HEK293 (cell line): ENCODE measurements at regions not wholly inside any gene's neighbourhood (a gene's known extent, or its start where the extent isn't known, plus 50 kb on each side); places are given as distances from the start of the nearest gene placed in this dataset.

Source experiments
- CTCF ChIA-PET: fragments of 350-600 bp; formaldehyde crosslinking; extraction: SDS; loops from one replicate; lab custom pipeline; 2021; ENCODE audit warnings: antibody characterized with exemption; lab: Yijun Ruan, JAX
- POLR2A ChIA-PET: fragments of 300-600 bp; formaldehyde crosslinking; extraction: SDS; loops from one replicate; lab custom pipeline; 2020; ENCODE audit warnings: antibody characterized with exemption, inconsistent platforms; lab: Yijun Ruan, JAX
- H3K27ac ChIP-seq: fragments of 200-500 bp; sonication (Bioruptor generic); 2 replicates; pipeline ENCODE4 v1.5.1; 2014; ENCODE audit warnings: low read depth, low read length, control low read depth, inconsistent platforms; ENCODE audit errors: extremely low read depth
- H3K36me3 ChIP-seq, 2 experiments: fragments of 200-500 bp in 1 of 2; sonication (Bioruptor generic) in 1 of 2; 1 replicate in 1 of 2; 2 replicates in 1 of 2; pipeline ENCODE4 v1.5.1; 2014 to 2017; ENCODE audit warnings: inconsistent platforms in 2 of 2, low read length in 2 of 2; ENCODE audit not compliant: control insufficient read depth in 2 of 2, insufficient read depth in 1 of 2
- H3K4me1 ChIP-seq: fragments of 200-500 bp; sonication (Bioruptor generic); 2 replicates; pipeline ENCODE4 v1.5.1; 2014; ENCODE audit warnings: mild to moderate bottlenecking, low read length, inconsistent platforms; ENCODE audit not compliant: control insufficient read depth, insufficient read depth
- H3K4me3 ChIP-seq: 2 replicates; pipeline ENCODE4 v1.5.1; 2011; ENCODE audit warnings: low read depth, mild to moderate bottlenecking, control low read depth, low read length, moderate library complexity
- H3K9me3 ChIP-seq: fragments of 200-500 bp; sonication (Bioruptor generic); 2 replicates; pipeline ENCODE4 v1.5.1; 2014; ENCODE audit warnings: low read depth, low read length, inconsistent platforms; ENCODE audit not compliant: control insufficient read depth, insufficient read depth
- BCL11B ChIP-seq: fragments of 450-650 bp; formaldehyde crosslinking; IDR thresholded peaks from 2 replicates; pipeline ENCODE4 v1.5.1; 2016; ENCODE audit warnings: low read depth, missing biosample characterization, missing genetic modification characterization
- EGR2 ChIP-seq: fragments of 450-650 bp; formaldehyde crosslinking; IDR thresholded peaks from 2 replicates; pipeline ENCODE4 v1.5.1; 2016; ENCODE audit warnings: low read depth, missing biosample characterization, missing genetic modification characterization
- IKZF3 ChIP-seq: fragments of 450-650 bp; IDR thresholded peaks from 2 replicates; pipeline ENCODE4 v1.5.0; 2018; ENCODE audit warnings: missing biosample characterization, mild to moderate bottlenecking, missing genetic modification characterization, moderate library complexity
- ZFP3 ChIP-seq: fragments of 450-650 bp; formaldehyde crosslinking; IDR thresholded peaks from 2 replicates; pipeline ENCODE4 v1.5.1; 2016; ENCODE audit warnings: low read depth, missing biosample characterization, missing genetic modification characterization
- ZNF16 ChIP-seq: fragments of 450-650 bp; formaldehyde crosslinking; IDR thresholded peaks from 2 replicates; pipeline ENCODE4 v1.5.1; 2016; ENCODE audit warnings: low read depth, missing biosample characterization, missing genetic modification characterization
- ZNF561 ChIP-seq: fragments of 450-650 bp; IDR thresholded peaks from 2 replicates; pipeline ENCODE4 v1.5.1; 2018; ENCODE audit warnings: missing biosample characterization, missing genetic modification characterization, borderline replicate concordance
- ZNF658 ChIP-seq: fragments of 450-650 bp; formaldehyde crosslinking; IDR thresholded peaks from 2 replicates; pipeline ENCODE4; 2016; ENCODE audit warnings: missing biosample characterization, missing genetic modification characterization
- ZNF660 ChIP-seq: fragments of 450-650 bp; IDR thresholded peaks from 2 replicates; pipeline ENCODE4 v1.5.1; 2018; ENCODE audit warnings: missing biosample characterization, mild to moderate bottlenecking, missing genetic modification characterization
- ZNF768 ChIP-seq: fragments of 450-650 bp; formaldehyde crosslinking; IDR thresholded peaks from 2 replicates; pipeline ENCODE4 v1.5.1; 2018; ENCODE audit warnings: missing biosample characterization, mild to moderate bottlenecking, missing genetic modification characterization
- ZSCAN16 ChIP-seq: fragments of 450-650 bp; formaldehyde crosslinking; IDR thresholded peaks from 2 replicates; pipeline ENCODE4 v1.5.1; 2016; ENCODE audit warnings: missing biosample characterization, missing genetic modification characterization
- TF ChIP-seq, protein P1 (sequence below): IDR thresholded peaks from 2 replicates; pipeline ENCODE4 v1.6.1; 2011; ENCODE audit warnings: mild to moderate bottlenecking, low read depth, low read length, borderline replicate concordance
- TF ChIP-seq, protein P2 (sequence below): fragments of 450-650 bp; formaldehyde crosslinking; IDR thresholded peaks from 2 replicates; pipeline ENCODE4 v1.5.1; 2016; ENCODE audit warnings: missing biosample characterization, missing genetic modification characterization
- TF ChIP-seq, protein P3 (sequence below): fragments of 450-650 bp; formaldehyde crosslinking; IDR thresholded peaks from 2 replicates; pipeline ENCODE4 v1.5.1; 2016; ENCODE audit warnings: missing biosample characterization, missing genetic modification characterization, borderline replicate concordance
- TF ChIP-seq, protein P4 (sequence below): fragments of 450-650 bp; formaldehyde crosslinking; IDR thresholded peaks from 2 replicates; pipeline ENCODE4 v1.5.1; 2016; ENCODE audit warnings: missing biosample characterization, missing genetic modification characterization, borderline replicate concordance

DNA sequence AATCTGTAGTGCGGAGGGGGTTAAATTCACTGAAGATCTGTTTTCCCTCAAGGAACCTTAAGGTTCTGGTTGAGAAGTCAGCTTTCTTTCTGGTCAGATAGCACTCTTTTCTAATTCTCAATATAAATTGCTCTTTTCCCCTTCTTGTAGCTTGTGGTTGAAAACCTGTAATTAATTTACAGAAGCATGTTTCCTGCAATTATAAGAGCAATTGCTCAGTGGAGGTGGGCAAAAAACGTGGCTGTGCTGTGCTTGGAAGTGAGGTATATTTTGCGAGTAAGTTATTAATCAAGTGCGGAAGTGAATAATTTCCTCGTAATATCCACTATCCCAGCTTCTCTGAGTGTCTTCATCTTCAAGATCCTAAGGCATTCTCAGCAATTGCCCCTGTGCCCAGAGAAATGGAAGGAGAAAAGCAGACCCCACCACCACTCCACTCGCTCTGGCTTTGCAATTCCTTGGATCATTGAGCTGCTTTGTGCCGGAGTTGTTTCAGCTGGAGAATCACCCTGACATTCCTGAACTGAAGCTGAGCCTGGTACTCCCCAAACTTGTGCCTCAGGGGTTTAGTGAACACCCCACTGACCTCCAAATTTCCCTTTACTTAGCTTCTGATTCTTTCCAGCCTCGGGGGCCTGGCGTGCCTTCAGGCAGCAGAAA is 140.6 kb downstream of the LRRC70 start:
- ChIA-PET POLR2A (no interaction called here), CTCF (interaction anchor here (0.6 to 1.5 kb wide), 3 partner anchors 7 to 366 kb away, joined by 3 to 5 read pairs (median 4); no protein-coding TSS in a partner anchor)
- Histone ChIP-seq H3K4me1 (no peaks in the 10 kb centered on the region; the same call in 1 of the 2 replicates), H3K9me3 (no peaks in the 10 kb centered on the region), H3K4me3 (no peak overlapping the region), H3K27ac (no peak overlapping the region), H3K36me3 (no peaks in the 10 kb centered on the region)
- TF ChIP-seq IKZF3 = no peak
- no peak for TF ChIP-seq BCL11B (tag by site-specific recombination)
- no peak for TF ChIP-seq ZNF16 (tag by site-specific recombination)
- no peak for TF ChIP-seq ZNF768 (tag by site-specific recombination)
- TF ChIP-seq, protein P1, sequence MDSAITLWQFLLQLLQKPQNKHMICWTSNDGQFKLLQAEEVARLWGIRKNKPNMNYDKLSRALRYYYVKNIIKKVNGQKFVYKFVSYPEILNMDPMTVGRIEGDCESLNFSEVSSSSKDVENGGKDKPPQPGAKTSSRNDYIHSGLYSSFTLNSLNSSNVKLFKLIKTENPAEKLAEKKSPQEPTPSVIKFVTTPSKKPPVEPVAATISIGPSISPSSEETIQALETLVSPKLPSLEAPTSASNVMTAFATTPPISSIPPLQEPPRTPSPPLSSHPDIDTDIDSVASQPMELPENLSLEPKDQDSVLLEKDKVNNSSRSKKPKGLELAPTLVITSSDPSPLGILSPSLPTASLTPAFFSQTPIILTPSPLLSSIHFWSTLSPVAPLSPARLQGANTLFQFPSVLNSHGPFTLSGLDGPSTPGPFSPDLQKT = no peak
- TF ChIP-seq, protein P2, sequence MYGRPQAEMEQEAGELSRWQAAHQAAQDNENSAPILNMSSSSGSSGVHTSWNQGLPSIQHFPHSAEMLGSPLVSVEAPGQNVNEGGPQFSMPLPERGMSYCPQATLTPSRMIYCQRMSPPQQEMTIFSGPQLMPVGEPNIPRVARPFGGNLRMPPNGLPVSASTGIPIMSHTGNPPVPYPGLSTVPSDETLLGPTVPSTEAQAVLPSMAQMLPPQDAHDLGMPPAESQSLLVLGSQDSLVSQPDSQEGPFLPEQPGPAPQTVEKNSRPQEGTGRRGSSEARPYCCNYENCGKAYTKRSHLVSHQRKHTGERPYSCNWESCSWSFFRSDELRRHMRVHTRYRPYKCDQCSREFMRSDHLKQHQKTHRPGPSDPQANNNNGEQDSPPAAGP (tag by site-specific recombination) = no peak
- no peak for TF ChIP-seq ZNF561
- TF ChIP-seq, protein P3, sequence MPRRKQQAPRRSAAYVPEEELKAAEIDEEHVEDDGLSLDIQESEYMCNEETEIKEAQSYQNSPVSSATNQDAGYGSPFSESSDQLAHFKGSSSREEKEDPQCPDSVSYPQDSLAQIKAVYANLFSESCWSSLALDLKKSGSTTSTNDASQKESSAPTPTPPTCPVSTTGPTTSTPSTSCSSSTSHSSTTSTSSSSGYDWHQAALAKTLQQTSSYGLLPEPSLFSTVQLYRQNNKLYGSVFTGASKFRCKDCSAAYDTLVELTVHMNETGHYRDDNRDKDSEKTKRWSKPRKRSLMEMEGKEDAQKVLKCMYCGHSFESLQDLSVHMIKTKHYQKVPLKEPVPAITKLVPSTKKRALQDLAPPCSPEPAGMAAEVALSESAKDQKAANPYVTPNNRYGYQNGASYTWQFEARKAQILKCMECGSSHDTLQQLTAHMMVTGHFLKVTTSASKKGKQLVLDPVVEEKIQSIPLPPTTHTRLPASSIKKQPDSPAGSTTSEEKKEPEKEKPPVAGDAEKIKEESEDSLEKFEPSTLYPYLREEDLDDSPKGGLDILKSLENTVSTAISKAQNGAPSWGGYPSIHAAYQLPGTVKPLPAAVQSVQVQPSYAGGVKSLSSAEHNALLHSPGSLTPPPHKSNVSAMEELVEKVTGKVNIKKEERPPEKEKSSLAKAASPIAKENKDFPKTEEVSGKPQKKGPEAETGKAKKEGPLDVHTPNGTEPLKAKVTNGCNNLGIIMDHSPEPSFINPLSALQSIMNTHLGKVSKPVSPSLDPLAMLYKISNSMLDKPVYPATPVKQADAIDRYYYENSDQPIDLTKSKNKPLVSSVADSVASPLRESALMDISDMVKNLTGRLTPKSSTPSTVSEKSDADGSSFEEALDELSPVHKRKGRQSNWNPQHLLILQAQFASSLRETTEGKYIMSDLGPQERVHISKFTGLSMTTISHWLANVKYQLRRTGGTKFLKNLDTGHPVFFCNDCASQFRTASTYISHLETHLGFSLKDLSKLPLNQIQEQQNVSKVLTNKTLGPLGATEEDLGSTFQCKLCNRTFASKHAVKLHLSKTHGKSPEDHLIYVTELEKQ (tag by site-specific recombination) = no peak
- TF ChIP-seq ZNF660 (tag by site-specific recombination) = no peak
- TF ChIP-seq, protein P4, sequence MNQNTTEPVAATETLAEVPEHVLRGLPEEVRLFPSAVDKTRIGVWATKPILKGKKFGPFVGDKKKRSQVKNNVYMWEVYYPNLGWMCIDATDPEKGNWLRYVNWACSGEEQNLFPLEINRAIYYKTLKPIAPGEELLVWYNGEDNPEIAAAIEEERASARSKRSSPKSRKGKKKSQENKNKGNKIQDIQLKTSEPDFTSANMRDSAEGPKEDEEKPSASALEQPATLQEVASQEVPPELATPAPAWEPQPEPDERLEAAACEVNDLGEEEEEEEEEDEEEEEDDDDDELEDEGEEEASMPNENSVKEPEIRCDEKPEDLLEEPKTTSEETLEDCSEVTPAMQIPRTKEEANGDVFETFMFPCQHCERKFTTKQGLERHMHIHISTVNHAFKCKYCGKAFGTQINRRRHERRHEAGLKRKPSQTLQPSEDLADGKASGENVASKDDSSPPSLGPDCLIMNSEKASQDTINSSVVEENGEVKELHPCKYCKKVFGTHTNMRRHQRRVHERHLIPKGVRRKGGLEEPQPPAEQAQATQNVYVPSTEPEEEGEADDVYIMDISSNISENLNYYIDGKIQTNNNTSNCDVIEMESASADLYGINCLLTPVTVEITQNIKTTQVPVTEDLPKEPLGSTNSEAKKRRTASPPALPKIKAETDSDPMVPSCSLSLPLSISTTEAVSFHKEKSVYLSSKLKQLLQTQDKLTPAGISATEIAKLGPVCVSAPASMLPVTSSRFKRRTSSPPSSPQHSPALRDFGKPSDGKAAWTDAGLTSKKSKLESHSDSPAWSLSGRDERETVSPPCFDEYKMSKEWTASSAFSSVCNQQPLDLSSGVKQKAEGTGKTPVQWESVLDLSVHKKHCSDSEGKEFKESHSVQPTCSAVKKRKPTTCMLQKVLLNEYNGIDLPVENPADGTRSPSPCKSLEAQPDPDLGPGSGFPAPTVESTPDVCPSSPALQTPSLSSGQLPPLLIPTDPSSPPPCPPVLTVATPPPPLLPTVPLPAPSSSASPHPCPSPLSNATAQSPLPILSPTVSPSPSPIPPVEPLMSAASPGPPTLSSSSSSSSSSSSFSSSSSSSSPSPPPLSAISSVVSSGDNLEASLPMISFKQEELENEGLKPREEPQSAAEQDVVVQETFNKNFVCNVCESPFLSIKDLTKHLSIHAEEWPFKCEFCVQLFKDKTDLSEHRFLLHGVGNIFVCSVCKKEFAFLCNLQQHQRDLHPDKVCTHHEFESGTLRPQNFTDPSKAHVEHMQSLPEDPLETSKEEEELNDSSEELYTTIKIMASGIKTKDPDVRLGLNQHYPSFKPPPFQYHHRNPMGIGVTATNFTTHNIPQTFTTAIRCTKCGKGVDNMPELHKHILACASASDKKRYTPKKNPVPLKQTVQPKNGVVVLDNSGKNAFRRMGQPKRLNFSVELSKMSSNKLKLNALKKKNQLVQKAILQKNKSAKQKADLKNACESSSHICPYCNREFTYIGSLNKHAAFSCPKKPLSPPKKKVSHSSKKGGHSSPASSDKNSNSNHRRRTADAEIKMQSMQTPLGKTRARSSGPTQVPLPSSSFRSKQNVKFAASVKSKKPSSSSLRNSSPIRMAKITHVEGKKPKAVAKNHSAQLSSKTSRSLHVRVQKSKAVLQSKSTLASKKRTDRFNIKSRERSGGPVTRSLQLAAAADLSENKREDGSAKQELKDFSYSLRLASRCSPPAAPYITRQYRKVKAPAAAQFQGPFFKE (tag by site-specific recombination) = no peak
- no peak for TF ChIP-seq ZFP3 (tag by site-specific recombination)
- TF ChIP-seq EGR2 = no peak
- no peak for TF ChIP-seq ZNF658 (tag by site-specific recombination)
- no peak for TF ChIP-seq ZSCAN16 (tag by site-specific recombination)
